C4-2B (cell line): ENCODE measurements at regions not wholly inside any gene's neighbourhood (a gene's known extent, or its start where the extent isn't known, plus 50 kb on each side); places are given as distances from the start of the nearest gene placed in this dataset.

ENCODE experiments used
- CTCF ChIP-seq: fragments of 450-650 bp; conservative IDR thresholded peaks from 2 replicates; pipeline ENCODE4 v1.5.1; 2017; ENCODE audit warnings: mild to moderate bottlenecking
- ZFX ChIP-seq: fragments of 450-650 bp; IDR thresholded peaks from 2 replicates; pipeline ENCODE4 v1.6.1; 2017

- TF ChIP-seq CTCF (no peak), ZFX (no peak)
Observed at GRCh38 chr10:106076496-106076895, 1088.0 kb downstream of the SORCS1 start.
